Astrocyte (in vitro differentiated cells and primary cell): ENCODE measurements at regions not wholly inside any gene's neighbourhood (a gene's known extent, or its start where the extent isn't known, plus 50 kb on each side); places are given as distances from the start of the nearest gene placed in this dataset.

Source experiments
- DNase-seq: peaks from one replicate; pipeline ENCODE4 v3.0.0-alpha.2; 2010; ENCODE audit warnings: low read depth
- FAIRE-seq: peaks from 2 replicates; lab custom pipeline; 2011; peaks lifted over from hg19 to GRCh38; lab: Jason Lieb, UNC
- H2AFZ ChIP-seq: 2 replicates; pipeline ENCODE4 v1.6.0; 2012; ENCODE audit warnings: low read depth, low read length, inconsistent platforms
- H3K27ac ChIP-seq: 2 replicates; pipeline ENCODE4 v1.5.1; 2011; ENCODE audit warnings: low read depth, low read length, inconsistent platforms
- H3K27me3 ChIP-seq: 2 replicates; pipeline ENCODE4 v1.6.0; 2011; ENCODE audit warnings: low read length, inconsistent platforms; ENCODE audit not compliant: insufficient read depth
- H3K36me3 ChIP-seq: 2 replicates; pipeline ENCODE4 v1.5.1; 2011; ENCODE audit warnings: low read length, inconsistent platforms; ENCODE audit not compliant: insufficient read depth
- H3K4me1 ChIP-seq: 2 replicates; pipeline ENCODE4 v1.5.1; 2011; ENCODE audit warnings: low read length, inconsistent platforms; ENCODE audit not compliant: insufficient read depth
- H3K4me2 ChIP-seq: 2 replicates; pipeline ENCODE4 v1.6.0; 2012; ENCODE audit warnings: low read length, inconsistent platforms
- H3K4me3 ChIP-seq: 2 replicates; pipeline ENCODE4 v1.5.1; 2011; ENCODE audit warnings: low read depth, mild to moderate bottlenecking, low read length, inconsistent platforms; ENCODE audit not compliant: insufficient read depth
- H3K79me2 ChIP-seq: 2 replicates; pipeline ENCODE4 v1.6.0; 2012; ENCODE audit warnings: mild to moderate bottlenecking, low read length, inconsistent platforms; ENCODE audit not compliant: insufficient read depth
- H3K9ac ChIP-seq: 2 replicates; pipeline ENCODE4 v1.6.0; 2012; ENCODE audit warnings: mild to moderate bottlenecking, low read length, inconsistent platforms
- H3K9me3 ChIP-seq: 2 replicates; pipeline ENCODE4 v1.5.1; 2012; ENCODE audit warnings: low read depth, mild to moderate bottlenecking, low read length, inconsistent platforms; ENCODE audit not compliant: insufficient read depth
- H4K20me1 ChIP-seq: 2 replicates; pipeline ENCODE4 v1.6.0; 2012; ENCODE audit warnings: low read length, inconsistent platforms; ENCODE audit not compliant: insufficient read depth
- H3K27ac Mint-ChIP-seq: one replicate; pipeline ENCODE4 v1.8.0; 2021; ENCODE audit warnings: mild to moderate bottlenecking, mixed read lengths; ENCODE audit not compliant: unreplicated experiment
- H3K27me3 Mint-ChIP-seq: one replicate; pipeline ENCODE4 v1.8.0; 2021; ENCODE audit warnings: low read depth, mixed read lengths; ENCODE audit not compliant: unreplicated experiment
- H3K36me3 Mint-ChIP-seq: one replicate; pipeline ENCODE4 v1.8.0; 2021; ENCODE audit warnings: low read depth, mixed read lengths; ENCODE audit not compliant: unreplicated experiment
- H3K4me1 Mint-ChIP-seq: one replicate; pipeline ENCODE4 v1.8.0; 2021; ENCODE audit warnings: low read depth, mixed read lengths; ENCODE audit not compliant: unreplicated experiment
- H3K4me3 Mint-ChIP-seq: one replicate; pipeline ENCODE4 v1.8.0; 2021; ENCODE audit warnings: mild to moderate bottlenecking, moderate library complexity, mixed read lengths; ENCODE audit not compliant: unreplicated experiment
- H3K9me3 Mint-ChIP-seq: one replicate; pipeline ENCODE4 v1.8.0; 2021; ENCODE audit warnings: mild to moderate bottlenecking, mixed read lengths; ENCODE audit not compliant: unreplicated experiment
- CTCF ChIP-seq: IDR thresholded peaks from 2 replicates; pipeline ENCODE4 v1.5.1; 2011; ENCODE audit warnings: low read depth, mild to moderate bottlenecking, inconsistent platforms, low read length, moderate library complexity; ENCODE audit not compliant: insufficient read depth
- EZH2 ChIP-seq: IDR thresholded peaks from 2 replicates; pipeline ENCODE4 v1.6.1; 2012; ENCODE audit warnings: mild to moderate bottlenecking, low read length, inconsistent platforms; ENCODE audit not compliant: insufficient read depth

GRCh38 chr5:3027185-3027865 lies 275.8 kb upstream of the IRX2 start:
- Histone ChIP-seq H3K9me3 (peaks cover 15% of the 10 kb centered on the region), H3K36me3 (no peaks in the 10 kb centered on the region), H3K27me3 (no peaks in the 10 kb centered on the region), H3K9ac (no peak overlapping the region), H4K20me1 (no peaks in the 10 kb centered on the region), H3K79me2 (no peaks in the 10 kb centered on the region), H3K4me3 (no peak overlapping the region), H3K4me1 (no peaks in the 10 kb centered on the region), H3K27ac (no peak overlapping the region), H3K4me2 (no peak overlapping the region), H2AFZ (no peak overlapping the region)
- DNase-seq, result no peak
- H3K27ac Mint-ChIP-seq, result no peak overlapping the region
- no peak overlapping the region for H3K4me3 Mint-ChIP-seq
- TF ChIP-seq CTCF (no peak), EZH2 (no peak)
- peaks cover 23% of the 10 kb centered on the region for H3K27me3 Mint-ChIP-seq
- peaks cover 2% of the 10 kb centered on the region for H3K9me3 Mint-ChIP-seq
- no peaks in the 10 kb centered on the region for H3K36me3 Mint-ChIP-seq
- FAIRE-seq, result no peak
- H3K4me1 Mint-ChIP-seq, result no peaks in the 10 kb centered on the region

GRCh38 chr5:3026651-3027050 lies 275.2 kb upstream of the IRX2 start:
- Mint-ChIP-seq H3K27ac (no peak overlapping the region), H3K9me3 (peaks cover 2% of the 10 kb centered on the region), H3K4me1 (no peaks in the 10 kb centered on the region), H3K27me3 (peaks cover 23% of the 10 kb centered on the region), H3K36me3 (no peaks in the 10 kb centered on the region), H3K4me3 (no peak overlapping the region)
- Histone ChIP-seq H3K4me3 (no peak overlapping the region), H2AFZ (no peak overlapping the region), H3K79me2 (no peaks in the 10 kb centered on the region), H3K9me3 (peaks cover 15% of the 10 kb centered on the region), H3K27ac (no peak overlapping the region), H4K20me1 (no peaks in the 10 kb centered on the region), H3K4me2 (no peak overlapping the region), H3K36me3 (no peaks in the 10 kb centered on the region), H3K27me3 (no peaks in the 10 kb centered on the region), H3K4me1 (no peaks in the 10 kb centered on the region), H3K9ac (no peak overlapping the region)
- TF ChIP-seq EZH2, result no peak
- FAIRE-seq (no peak), DNase-seq (no peak)

GRCh38 chr5:3026099-3026498 lies 274.6 kb upstream of the IRX2 start:
- no peaks in the 10 kb centered on the region for H3K36me3 ChIP-seq
- no peak overlapping the region for H3K9ac ChIP-seq
- no peaks in the 10 kb centered on the region for H3K79me2 ChIP-seq
- peaks cover 13% of the 10 kb centered on the region for H3K9me3 ChIP-seq
- DNase-seq (no peak), FAIRE-seq (no peak)
- no peak overlapping the region for H3K27ac ChIP-seq
- Mint-ChIP-seq H3K27ac (no peak overlapping the region), H3K36me3 (no peaks in the 10 kb centered on the region), H3K4me3 (no peak overlapping the region), H3K9me3 (peaks cover 2% of the 10 kb centered on the region), H3K27me3 (peaks cover 18% of the 10 kb centered on the region), H3K4me1 (no peaks in the 10 kb centered on the region)
- no peaks in the 10 kb centered on the region for H3K27me3 ChIP-seq
- H2AFZ ChIP-seq, result no peak overlapping the region
- no peak overlapping the region for H3K4me3 ChIP-seq
- no peaks in the 10 kb centered on the region for H4K20me1 ChIP-seq
- no peaks in the 10 kb centered on the region for H3K4me1 ChIP-seq
- H3K4me2 ChIP-seq, result no peak overlapping the region
- TF ChIP-seq EZH2 (no peak), CTCF (no peak)
